Hematopoietic multipotent progenitor cell treated with erythropoietin and hydrocortisone succinate and interleukin-3 and kit ligand, for 8 days (in vitro differentiated cells): ENCODE measurements at regions not wholly inside any gene's neighbourhood (a gene's known extent, or its start where the extent isn't known, plus 50 kb on each side); places are given as distances from the start of the nearest gene placed in this dataset.

Experiments
- DNase-seq: peaks from one replicate; pipeline ENCODE4 v3.0.0-alpha.2; 2015

GRCh38 chr9:3047912-3048311 is 204.0 kb upstream of the PUM3 start:
- DNase-seq = no peak

- DNase-seq = no peak
These were observed 201.3 kb upstream of the PUM3 start for GRCh38 chr9:3045153-3045552.

GRCh38 chr9:3043369-3043768 is 199.5 kb upstream of the PUM3 start:
- DNase-seq = no peak

- DNase-seq = no peak
These were observed 196.9 kb upstream of the PUM3 start for GRCh38 chr9:3040761-3041160.

GRCh38 chr9:3036333-3036700 is 192.4 kb upstream of the PUM3 start:
- DNase-seq = no peak

- DNase-seq = no peak
These were observed 191.9 kb upstream of the PUM3 start for GRCh38 chr9:3035579-3036332.

GRCh38 chr9:3032898-3033297 is 189.0 kb upstream of the PUM3 start:
- no peak for DNase-seq

GRCh38 chr9:3028535-3028934 is 184.6 kb upstream of the PUM3 start:
- no peak for DNase-seq

GRCh38 chr9:3027210-3027609 is 183.3 kb upstream of the PUM3 start:
- DNase-seq = no peak

- DNase-seq = no peak
These were observed 179.6 kb upstream of the PUM3 start for GRCh38 chr9:3023449-3023848.

- DNase-seq = no peak
These were observed 174.9 kb upstream of the PUM3 start for GRCh38 chr9:3018691-3019230.

- no peak for DNase-seq
These were observed 174.2 kb upstream of the PUM3 start for GRCh38 chr9:3018071-3018470.

- DNase-seq = no peak
These were observed 170.3 kb upstream of the PUM3 start for GRCh38 chr9:3014178-3014577.

- no peak for DNase-seq
These were observed 168.9 kb upstream of the PUM3 start for GRCh38 chr9:3012842-3013241.

- no peak for DNase-seq
These were observed 168.3 kb upstream of the PUM3 start for GRCh38 chr9:3012245-3012644.

GRCh38 chr9:3008091-3008490 is 164.2 kb upstream of the PUM3 start:
- DNase-seq = no peak

- DNase-seq = no peak
These were observed 163.4 kb upstream of the PUM3 start for GRCh38 chr9:3007326-3007725.

- no peak for DNase-seq
These were observed 163.0 kb upstream of the PUM3 start for GRCh38 chr9:3006851-3007250.

- no peak for DNase-seq
These were observed 160.7 kb upstream of the PUM3 start for GRCh38 chr9:3004572-3004971.

GRCh38 chr9:3001311-3001710 is 157.4 kb upstream of the PUM3 start:
- no peak for DNase-seq

- peak; percentile 7 for DNase-seq
These were observed 148.5 kb upstream of the PUM3 start for GRCh38 chr9:2992427-2992826.

GRCh38 chr9:2991292-2991691 is 147.4 kb upstream of the PUM3 start:
- no peak for DNase-seq

- DNase-seq = no peak
These were observed 143.8 kb upstream of the PUM3 start for GRCh38 chr9:2987679-2988078.

GRCh38 chr9:2985343-2985742 is 141.4 kb upstream of the PUM3 start:
- DNase-seq = no peak

- DNase-seq = no peak
These were observed 140.6 kb upstream of the PUM3 start for GRCh38 chr9:2984491-2984890.
